ENCODE measurements at regions not wholly inside any gene's neighbourhood (a gene's known extent, or its start where the extent isn't known, plus 50 kb on each side); places are given as distances from the start of the nearest gene placed in this dataset.

DNA sequence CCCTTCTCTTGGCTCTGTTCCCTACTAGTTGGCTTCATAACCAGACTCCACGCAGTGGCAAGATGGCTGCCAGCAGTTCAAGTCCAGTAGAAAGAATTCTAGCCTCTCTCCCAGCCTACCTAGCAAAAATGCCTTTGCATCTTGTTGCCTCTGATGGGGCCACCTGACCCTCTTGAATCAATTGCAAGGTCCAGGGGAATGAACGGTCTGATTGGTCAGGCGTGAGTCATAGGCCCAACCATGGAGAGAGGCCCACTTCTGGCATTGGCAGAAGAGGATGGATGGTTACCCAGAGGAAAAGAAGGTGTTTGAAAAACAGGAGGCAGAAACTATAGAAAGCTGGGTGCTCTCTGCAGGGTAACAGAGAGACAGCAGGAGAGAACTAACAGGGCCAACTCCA is 622.6 kb downstream of the CCDC171 start:
- no peak overlapping the region for H2BK12ac ChIP-seq (ENCODE audit: insufficient read length, low read depth, low read length)
- H3K14ac ChIP-seq (ENCODE audit: insufficient read depth, low read length), result no peak overlapping the region
- no peak overlapping the region for H2BK20ac ChIP-seq (ENCODE audit: low read depth, low read length, poor library complexity, severe bottlenecking)
- no peak overlapping the region for H3K27ac ChIP-seq (ENCODE audit: insufficient read length, low read depth, low read length)
- H3K9me3 Mint-ChIP-seq, result no peaks in the 10 kb centered on the region
- H2BK120ac ChIP-seq (ENCODE audit: low read depth, low read length, poor library complexity, severe bottlenecking), result no peak overlapping the region
- H3K23me2 ChIP-seq (ENCODE audit: insufficient read length, low read depth, low read length, poor library complexity, severe bottlenecking), result no peaks in the 10 kb centered on the region
- no peak overlapping the region for H4K8ac ChIP-seq (replicated peaks; ENCODE audit: insufficient read length, low read depth, low read length)
- H3K18ac ChIP-seq (ENCODE audit: insufficient read length, low read depth, low read length), result no peak overlapping the region
- H3K56ac ChIP-seq (ENCODE audit: insufficient read length, low read depth, low read length), result no peak overlapping the region
- no peak overlapping the region for H3K4ac ChIP-seq (ENCODE audit: low read depth, low read length)
- TF ChIP-seq, protein P1, sequence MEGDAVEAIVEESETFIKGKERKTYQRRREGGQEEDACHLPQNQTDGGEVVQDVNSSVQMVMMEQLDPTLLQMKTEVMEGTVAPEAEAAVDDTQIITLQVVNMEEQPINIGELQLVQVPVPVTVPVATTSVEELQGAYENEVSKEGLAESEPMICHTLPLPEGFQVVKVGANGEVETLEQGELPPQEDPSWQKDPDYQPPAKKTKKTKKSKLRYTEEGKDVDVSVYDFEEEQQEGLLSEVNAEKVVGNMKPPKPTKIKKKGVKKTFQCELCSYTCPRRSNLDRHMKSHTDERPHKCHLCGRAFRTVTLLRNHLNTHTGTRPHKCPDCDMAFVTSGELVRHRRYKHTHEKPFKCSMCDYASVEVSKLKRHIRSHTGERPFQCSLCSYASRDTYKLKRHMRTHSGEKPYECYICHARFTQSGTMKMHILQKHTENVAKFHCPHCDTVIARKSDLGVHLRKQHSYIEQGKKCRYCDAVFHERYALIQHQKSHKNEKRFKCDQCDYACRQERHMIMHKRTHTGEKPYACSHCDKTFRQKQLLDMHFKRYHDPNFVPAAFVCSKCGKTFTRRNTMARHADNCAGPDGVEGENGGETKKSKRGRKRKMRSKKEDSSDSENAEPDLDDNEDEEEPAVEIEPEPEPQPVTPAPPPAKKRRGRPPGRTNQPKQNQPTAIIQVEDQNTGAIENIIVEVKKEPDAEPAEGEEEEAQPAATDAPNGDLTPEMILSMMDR (conservative IDR thresholded peaks at IDR 0.05), result no peak
- H3K4me1 ChIP-seq (ENCODE audit: insufficient read depth, low read length), result no peaks in the 10 kb centered on the region
- H4K91ac ChIP-seq (ENCODE audit: insufficient read length, low read depth, low read length), result no peak overlapping the region
- no peaks in the 10 kb centered on the region for H3K79me1 ChIP-seq (ENCODE audit: insufficient read depth, low read depth, low read length, poor library complexity, severe bottlenecking)
- H2BK15ac ChIP-seq (ENCODE audit: low read depth, low read length), result no peak overlapping the region
- no peak overlapping the region for H3K27ac Mint-ChIP-seq
- H4K20me1 ChIP-seq (ENCODE audit: control insufficient read depth, insufficient read depth, insufficient read length), result no peaks in the 10 kb centered on the region
- no peak overlapping the region for H3T11ph ChIP-seq (ENCODE audit: low read length)
- no peak overlapping the region for H2AFZ ChIP-seq (ENCODE audit: low read length)
- no peak for DNase-seq
- H3K27me3 Mint-ChIP-seq (ENCODE audit: low read depth), result no peaks in the 10 kb centered on the region; the same call in 1 of the 2 replicates
- no peak overlapping the region for H3K23ac ChIP-seq (ENCODE audit: insufficient read length, low read depth, low read length)
- H3K36me3 Mint-ChIP-seq (ENCODE audit: insufficient read depth in 1 of 3, low read depth in 3 of 3), result no peaks in the 10 kb centered on the region
- H2BK5ac ChIP-seq (ENCODE audit: insufficient read length, low read length), result no peak overlapping the region
- peaks cover 3 to 4% of the 10 kb centered on the region in 2 experiments; a peak in 3 of 4 replicates for H3K4me1 Mint-ChIP-seq
- no peak overlapping the region for H2AK5ac ChIP-seq (ENCODE audit: insufficient read length, low read length)
- H3K9me3 ChIP-seq (ENCODE audit: control insufficient read depth, low read depth, low read length), result no peaks in the 10 kb centered on the region
- H3K79me2 ChIP-seq (ENCODE audit: insufficient read depth, low read length), result no peaks in the 10 kb centered on the region
- H3K9ac ChIP-seq (ENCODE audit: extremely low read depth, insufficient read length, low read length), result no peak overlapping the region
- no peak overlapping the region for H3K4me2 ChIP-seq (ENCODE audit: insufficient read depth, insufficient read length, low read length)
- no CpG with 5 or more reads among the region's 3 CpGs for WGBS (ENCODE audit: extremely low coverage, insufficient read length, low lambda C conversion rate)
- no peaks in the 10 kb centered on the region for H3K27me3 ChIP-seq (ENCODE audit: insufficient read depth, low read length)
- H4K5ac ChIP-seq (ENCODE audit: insufficient read length, low read depth, low read length), result no peak overlapping the region
- no peak overlapping the region for H3K4me3 Mint-ChIP-seq
